SJCRH30 (cell line): ENCODE measurements at regions not wholly inside any gene's neighbourhood (a gene's known extent, or its start where the extent isn't known, plus 50 kb on each side); places are given as distances from the start of the nearest gene placed in this dataset.
"Not testable (repeated sequence)": the region's sequence is repeated elsewhere in the genome, so short reads cannot be mapped to it uniquely, and the experiment has no call there.

Experiments
- DNase-seq, 2 experiments: peaks; one replicate each; pipeline ENCODE4 v3.0.0-alpha.2; 2015 to 2020
- H3K27ac ChIP-seq: fragments of 250-450 bp; sonication (Bioruptor Pico); 2 replicates; pipeline ENCODE4 v1.5.1; 2020; ENCODE audit warnings: mild to moderate bottlenecking, moderate library complexity
- H3K27me3 ChIP-seq: fragments of 250-450 bp; sonication (Bioruptor Pico); 2 replicates; pipeline ENCODE4 v1.5.1; 2020; ENCODE audit warnings: mild to moderate bottlenecking, moderate library complexity
- H3K36me3 ChIP-seq: fragments of 250-450 bp; sonication (Bioruptor Pico); 2 replicates; pipeline ENCODE4 v1.5.1; 2020; ENCODE audit warnings: mild to moderate bottlenecking, moderate library complexity
- H3K4me1 ChIP-seq: fragments of 250-450 bp; sonication (Bioruptor Pico); 2 replicates; pipeline ENCODE4 v1.5.1; 2020; ENCODE audit warnings: mild to moderate bottlenecking, moderate library complexity
- H3K4me3 ChIP-seq: fragments of 250-450 bp; sonication (Bioruptor Pico); 2 replicates; pipeline ENCODE4 v1.5.1; 2020; ENCODE audit warnings: mild to moderate bottlenecking, moderate library complexity
- H3K9me3 ChIP-seq: fragments of 250-450 bp; sonication (Bioruptor Pico); replicated peaks from 2 replicates; pipeline ENCODE4 v1.5.1; 2020; ENCODE audit warnings: mild to moderate bottlenecking, moderate library complexity

DNA sequence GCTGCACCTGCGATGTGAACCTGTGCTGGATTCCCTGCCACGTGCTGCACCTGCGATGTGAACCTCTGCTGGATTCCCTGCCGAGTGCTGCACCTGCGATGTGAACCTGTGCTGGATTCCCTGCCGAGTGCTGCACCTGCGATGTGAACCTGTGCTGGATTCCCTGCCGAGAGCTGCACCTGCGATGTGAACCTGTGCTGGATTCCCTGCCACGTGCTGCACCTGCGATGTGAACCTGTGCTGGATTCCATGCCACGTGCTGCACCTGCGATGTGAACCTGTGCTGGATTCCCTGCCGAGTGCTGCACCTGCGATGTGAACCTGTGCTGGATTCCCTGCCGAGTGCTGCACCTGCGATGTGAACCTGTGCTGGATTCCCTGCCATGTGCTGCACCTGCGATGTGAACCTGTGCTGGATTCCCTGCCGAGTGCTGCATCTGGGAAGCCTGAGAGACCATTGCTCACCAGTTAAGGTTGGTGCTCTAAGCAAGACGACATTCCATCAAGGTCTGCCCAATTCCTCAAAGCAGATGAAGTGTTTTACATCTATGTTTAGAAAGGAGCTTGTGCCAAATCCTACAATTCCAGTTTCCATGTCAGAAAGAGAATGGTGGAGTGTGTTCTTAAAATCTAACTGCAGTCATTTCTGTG is 176.5 kb upstream of the B3GAT1 start:
- not testable (repeated sequence) for H3K4me3 ChIP-seq, H3K4me1 ChIP-seq, H3K9me3 ChIP-seq, DNase-seq, H3K36me3 ChIP-seq, H3K27me3 ChIP-seq, H3K27ac ChIP-seq

GRCh38 chr11:134587345-134587744 is 175.3 kb upstream of the B3GAT1 start:
- H3K27ac ChIP-seq, result no peak overlapping the region
- peaks cover 13% of the 10 kb centered on the region for H3K27me3 ChIP-seq
- no peaks in the 10 kb centered on the region for H3K4me1 ChIP-seq
- no peak overlapping the region for H3K4me3 ChIP-seq
- DNase-seq, result no peak
- H3K9me3 ChIP-seq, result no peaks in the 10 kb centered on the region
- H3K36me3 ChIP-seq, result no peaks in the 10 kb centered on the region

DNA sequence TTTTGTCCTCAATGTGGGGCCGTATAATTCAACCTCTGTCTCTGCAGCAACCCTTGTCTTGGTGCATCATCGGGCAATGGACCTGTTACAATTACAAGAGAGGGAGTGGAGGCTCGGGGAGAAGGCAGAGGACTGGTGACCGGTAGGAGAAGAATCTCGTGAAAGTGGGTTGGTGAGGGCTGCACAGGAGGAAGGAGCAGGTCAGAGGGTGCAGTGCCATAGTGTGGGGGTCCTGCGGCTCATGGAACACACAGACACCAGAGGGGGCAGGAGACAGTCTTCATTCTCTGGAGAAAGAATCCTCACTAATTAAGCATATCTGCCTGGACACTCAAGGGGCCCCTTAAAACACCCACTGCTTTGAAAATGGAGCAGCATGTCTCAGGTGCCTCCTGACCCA is 174.7 kb upstream of the B3GAT1 start:
- Histone ChIP-seq H3K27ac (no peak overlapping the region), H3K36me3 (no peaks in the 10 kb centered on the region), H3K4me3 (no peak overlapping the region), H3K4me1 (no peaks in the 10 kb centered on the region), H3K27me3 (peaks cover 13% of the 10 kb centered on the region), H3K9me3 (no peaks in the 10 kb centered on the region)
- no peak for DNase-seq

- H3K27me3 ChIP-seq, result peaks cover 13% of the 10 kb centered on the region
- H3K4me3 ChIP-seq, result no peak overlapping the region
- H3K9me3 ChIP-seq, result no peaks in the 10 kb centered on the region
- no peaks in the 10 kb centered on the region for H3K36me3 ChIP-seq
- H3K27ac ChIP-seq, result no peak overlapping the region
- no peaks in the 10 kb centered on the region for H3K4me1 ChIP-seq
- no peak for DNase-seq
Observed at GRCh38 chr11:134585666-134586610, 173.9 kb upstream of the B3GAT1 start.

GRCh38 chr11:134584706-134585445 is 172.8 kb upstream of the B3GAT1 start:
- Histone ChIP-seq H3K36me3 (no peaks in the 10 kb centered on the region), H3K9me3 (no peaks in the 10 kb centered on the region), H3K27me3 (peaks cover 13% of the 10 kb centered on the region), H3K4me1 (no peaks in the 10 kb centered on the region), H3K27ac (no peak overlapping the region), H3K4me3 (no peak overlapping the region)
- DNase-seq, result no peak

DNA sequence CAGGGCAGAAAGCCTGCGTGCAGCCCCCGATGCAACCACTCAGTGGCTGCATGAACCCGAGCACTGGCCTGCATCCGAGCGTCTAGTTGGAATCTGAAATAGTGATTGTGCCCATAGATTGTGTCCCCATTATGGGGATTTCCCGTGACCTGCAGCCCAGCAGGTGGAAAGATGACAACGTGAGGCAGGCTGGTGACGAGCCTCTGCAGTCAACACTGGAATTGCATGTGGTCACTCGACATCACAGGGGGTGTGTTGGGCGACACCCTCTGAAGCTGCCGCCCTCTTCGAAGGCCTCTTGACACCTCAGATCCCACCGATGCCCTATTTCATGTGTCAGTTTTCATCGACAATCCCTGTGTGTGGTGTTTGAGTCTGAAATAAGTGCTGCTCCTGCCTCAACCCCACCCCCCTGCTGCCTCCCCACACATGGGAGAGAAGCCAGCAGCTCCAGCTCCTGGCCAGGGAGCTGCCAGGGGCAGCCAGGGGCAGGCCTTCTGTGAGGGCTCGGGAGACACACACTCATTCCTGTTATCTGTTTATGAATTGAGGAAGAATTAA is 172.0 kb upstream of the B3GAT1 start:
- H3K4me3 ChIP-seq, result no peak overlapping the region
- H3K27me3 ChIP-seq, result peaks cover 19% of the 10 kb centered on the region
- no peaks in the 10 kb centered on the region for H3K36me3 ChIP-seq
- H3K27ac ChIP-seq, result no peak overlapping the region
- no peaks in the 10 kb centered on the region for H3K9me3 ChIP-seq
- no peak for DNase-seq
- H3K4me1 ChIP-seq, result no peaks in the 10 kb centered on the region

DNA sequence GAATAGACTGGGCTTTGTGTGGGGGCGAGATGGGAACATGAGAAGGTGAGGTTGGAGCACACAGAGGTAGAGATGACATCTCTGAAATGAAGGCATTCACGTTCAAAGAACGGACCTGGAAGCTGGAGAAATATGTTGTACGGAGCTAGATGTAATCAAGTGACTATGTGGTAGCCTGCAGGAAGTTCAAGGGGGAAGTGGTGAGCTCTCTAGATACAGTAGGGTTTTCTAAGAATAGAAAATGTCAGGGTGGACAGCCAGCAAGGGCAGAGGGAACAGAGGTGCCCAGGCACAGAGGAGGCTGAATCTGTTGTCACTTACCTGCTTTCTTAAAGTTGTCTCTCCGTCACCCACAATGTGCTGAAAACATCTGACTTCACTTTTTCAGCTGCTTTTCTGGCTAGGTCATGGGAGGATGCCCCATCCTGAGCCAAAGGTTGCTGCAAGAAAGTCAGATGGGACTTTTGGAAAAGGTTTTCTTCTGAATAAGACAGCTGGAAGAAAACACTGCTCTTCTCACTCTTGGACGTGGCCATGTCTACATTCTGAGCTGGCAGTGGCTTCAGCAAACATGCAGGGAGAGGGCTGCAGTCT is 171.5 kb upstream of the B3GAT1 start:
- no peak for DNase-seq
- Histone ChIP-seq H3K4me1 (no peaks in the 10 kb centered on the region), H3K27ac (no peak overlapping the region), H3K4me3 (no peak overlapping the region), H3K36me3 (no peaks in the 10 kb centered on the region), H3K27me3 (peaks cover 24% of the 10 kb centered on the region), H3K9me3 (no peaks in the 10 kb centered on the region)

GRCh38 chr11:134582770-134583095 is 170.7 kb upstream of the B3GAT1 start:
- Histone ChIP-seq H3K36me3 (no peaks in the 10 kb centered on the region), H3K4me1 (no peaks in the 10 kb centered on the region), H3K4me3 (no peak overlapping the region), H3K9me3 (no peaks in the 10 kb centered on the region), H3K27ac (no peak overlapping the region), H3K27me3 (peaks cover 24% of the 10 kb centered on the region)
- no peak for DNase-seq

DNA sequence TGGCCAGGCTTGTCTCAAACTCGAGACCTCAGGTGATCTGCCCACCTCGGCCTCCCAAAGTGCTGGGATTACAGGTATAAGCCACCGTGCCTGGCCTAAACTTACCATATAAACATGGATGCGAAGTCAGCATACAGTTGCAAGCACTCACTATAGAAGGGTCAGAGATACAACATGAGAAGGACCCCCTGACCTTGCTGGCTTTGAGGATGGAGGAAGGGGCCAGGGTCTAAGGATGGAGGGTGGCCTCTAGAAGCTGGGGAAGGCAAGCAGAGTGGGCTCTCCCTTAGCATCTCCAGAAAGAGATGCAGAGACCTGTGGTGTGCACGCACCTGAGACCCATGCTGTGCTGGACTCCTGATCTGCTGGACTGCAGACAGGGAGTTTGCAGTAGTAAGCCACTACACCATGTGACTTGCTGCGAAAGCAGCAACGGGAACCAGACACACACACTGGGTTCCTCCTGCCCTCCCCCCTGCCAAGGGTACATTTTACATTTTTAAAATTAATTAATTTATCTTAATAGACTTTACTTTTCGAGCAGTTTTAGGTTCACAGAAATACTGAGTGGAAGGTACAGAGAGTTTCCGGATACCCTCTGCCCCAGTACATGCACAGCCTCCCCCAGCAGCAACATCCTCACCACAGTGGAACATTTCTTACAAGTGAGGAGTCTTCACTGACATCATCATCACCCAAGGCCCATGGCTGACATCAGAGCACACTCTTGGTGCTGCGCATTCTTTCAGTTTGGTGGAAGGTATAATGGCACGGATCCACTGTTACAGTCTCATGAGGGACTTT is 170.1 kb upstream of the B3GAT1 start:
- no peaks in the 10 kb centered on the region for H3K4me1 ChIP-seq
- H3K9me3 ChIP-seq, result no peaks in the 10 kb centered on the region
- no peak for DNase-seq
- peaks cover 24% of the 10 kb centered on the region for H3K27me3 ChIP-seq
- no peak overlapping the region for H3K4me3 ChIP-seq
- no peaks in the 10 kb centered on the region for H3K36me3 ChIP-seq
- H3K27ac ChIP-seq, result no peak overlapping the region

DNA sequence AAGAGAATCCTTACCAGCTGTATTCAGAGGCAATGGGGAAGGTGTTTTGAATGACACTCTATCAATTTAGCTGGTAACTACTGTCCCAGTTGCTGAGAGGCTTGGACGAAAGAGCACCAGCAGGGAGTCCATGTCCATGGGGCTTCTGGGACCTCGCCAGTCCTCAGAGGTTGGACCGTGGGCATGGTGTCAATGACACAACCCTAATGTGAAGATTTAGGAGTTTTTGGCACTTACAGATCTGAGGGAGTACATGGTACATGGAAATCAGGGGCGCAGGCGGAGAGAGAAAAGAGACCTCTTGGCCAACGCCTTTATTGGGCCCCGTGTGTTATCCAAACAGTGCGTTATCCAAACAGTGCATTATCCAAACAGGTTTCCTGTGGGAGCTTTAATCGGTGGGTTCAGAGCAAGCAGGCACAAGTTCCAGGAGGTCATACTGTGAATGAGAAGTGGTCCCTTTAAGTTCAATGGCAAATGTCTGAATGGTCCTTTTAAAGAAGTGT is 169.1 kb upstream of the B3GAT1 start:
- H3K27me3 ChIP-seq, result peaks cover 24% of the 10 kb centered on the region
- no peak overlapping the region for H3K4me3 ChIP-seq
- H3K27ac ChIP-seq, result no peak overlapping the region
- no peaks in the 10 kb centered on the region for H3K36me3 ChIP-seq
- H3K4me1 ChIP-seq, result no peaks in the 10 kb centered on the region
- no peak for DNase-seq
- H3K9me3 ChIP-seq, result no peaks in the 10 kb centered on the region

DNA sequence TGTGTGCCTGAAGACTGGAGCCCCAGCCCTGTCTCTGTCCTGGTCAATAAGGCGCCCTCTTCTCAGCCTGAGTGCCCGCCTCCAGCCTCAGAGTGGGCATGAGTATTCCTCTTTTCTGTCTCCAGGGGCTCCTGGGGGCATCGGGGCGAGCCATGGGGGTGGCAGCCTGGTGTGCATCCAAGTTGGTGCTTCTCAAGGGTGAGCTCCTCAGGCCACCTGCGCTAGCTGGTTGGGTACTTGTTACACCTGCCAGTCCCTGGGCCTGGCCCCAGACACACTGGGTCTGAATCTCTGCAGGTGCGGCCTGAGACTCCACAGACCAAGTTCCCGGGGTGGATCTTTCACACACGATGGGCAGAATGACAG is 168.6 kb upstream of the B3GAT1 start:
- DNase-seq, result no peak
- Histone ChIP-seq H3K27me3 (peaks cover 24% of the 10 kb centered on the region), H3K9me3 (no peaks in the 10 kb centered on the region)

GRCh38 chr11:134579724-134580609 is 167.9 kb upstream of the B3GAT1 start:
- Histone ChIP-seq H3K36me3 (no peaks in the 10 kb centered on the region), H3K27me3 (peaks cover 28% of the 10 kb centered on the region), H3K9me3 (no peaks in the 10 kb centered on the region), H3K4me3 (no peak overlapping the region), H3K4me1 (no peaks in the 10 kb centered on the region), H3K27ac (no peak overlapping the region)
- DNase-seq, result no peak

More for the DNA sequence above, 168.6 kb upstream of the B3GAT1 start:
- Histone ChIP-seq H3K36me3 (no peaks in the 10 kb centered on the region), H3K4me3 (no peak overlapping the region), H3K4me1 (no peaks in the 10 kb centered on the region), H3K27ac (no peak overlapping the region)
